Neural cell (in vitro differentiated cells): ENCODE measurements at regions not wholly inside any gene's neighbourhood (a gene's known extent, or its start where the extent isn't known, plus 50 kb on each side); places are given as distances from the start of the nearest gene placed in this dataset.

ENCODE experiments used
- H2AFZ ChIP-seq: fragments of 200-600, 300-800 bp; sonication (generic), shearing (Covaris generic); 2 replicates; pipeline ENCODE4 v1.6.0; 2014; ENCODE audit warnings: low read depth, mild to moderate bottlenecking, antibody characterized with exemption, low read length, moderate library complexity
- H3F3A ChIP-seq: fragments of 200-600 bp; shearing (Covaris generic); 2 replicates; pipeline ENCODE4 v1.6.1; 2016; ENCODE audit warnings: mild to moderate bottlenecking, moderate library complexity, mixed read lengths, antibody characterized with exemption, low read length; ENCODE audit not compliant: insufficient read depth, poor library complexity, severe bottlenecking
- H3K27ac ChIP-seq: fragments of 200-600, 300-800 bp; sonication (generic), shearing (Covaris generic); 2 replicates; pipeline ENCODE4 v1.5.1; 2014; ENCODE audit warnings: mild to moderate bottlenecking, low read length, moderate library complexity
- H3K27me3 ChIP-seq: fragments of 300-800, 200-600 bp; sonication (generic), shearing (Covaris generic); 2 replicates; pipeline ENCODE4 v1.6.0; 2014; ENCODE audit warnings: mild to moderate bottlenecking, low read depth, low read length, moderate library complexity; ENCODE audit not compliant: insufficient read depth
- H3K36me3 ChIP-seq: fragments of 300-800, 200-600 bp; sonication (generic), shearing (Covaris generic); 2 replicates; pipeline ENCODE4 v1.5.1; 2014; ENCODE audit warnings: mild to moderate bottlenecking, antibody characterized with exemption, low read length, moderate library complexity; ENCODE audit not compliant: insufficient read depth
- H3K4me2 ChIP-seq: fragments of 300-800, 200-600 bp; sonication (generic), shearing (Covaris generic); 2 replicates; pipeline ENCODE4 v1.6.0; 2014; ENCODE audit warnings: mild to moderate bottlenecking, low read length
- H3K4me3 ChIP-seq: fragments of 300-800, 200-600 bp; sonication (generic), shearing (Covaris generic); 2 replicates; pipeline ENCODE4 v1.5.1; 2014; ENCODE audit warnings: mild to moderate bottlenecking, low read length, moderate library complexity
- H3K79me2 ChIP-seq: fragments of 200-600 bp; shearing (Covaris generic); replicated peaks from 2 replicates; pipeline ENCODE4 v1.6.0; 2014; ENCODE audit warnings: mild to moderate bottlenecking, low read length, moderate library complexity; ENCODE audit not compliant: insufficient read depth
- H3K9ac ChIP-seq: fragments of 300-800, 200-600 bp; sonication (generic), shearing (Covaris generic); 2 replicates; pipeline ENCODE4 v1.6.1; 2016; ENCODE audit warnings: mild to moderate bottlenecking, low read length, mixed read lengths
- H3K9me2 ChIP-seq: fragments of 200-600 bp; shearing (Covaris generic); 2 replicates; pipeline ENCODE4 v1.6.1; 2016; ENCODE audit warnings: mild to moderate bottlenecking, low read length, mixed read lengths; ENCODE audit not compliant: insufficient read depth
- H3K9me3 ChIP-seq: fragments of 200-600, 300-800 bp; sonication (generic), shearing (Covaris generic); 2 replicates; pipeline ENCODE4 v1.6.1; 2016; ENCODE audit warnings: mild to moderate bottlenecking, mixed run types, low read length, moderate library complexity, mixed read lengths
- H4K20me1 ChIP-seq: fragments of 200-600 bp; shearing (Covaris generic); 2 replicates; pipeline ENCODE4 v1.6.1; 2016; ENCODE audit warnings: mild to moderate bottlenecking, mixed run types; ENCODE audit not compliant: insufficient read depth
- CTCF ChIP-seq: fragments of 450-650 bp; IDR thresholded peaks from 2 replicates; pipeline ENCODE4 v1.5.1; 2014; ENCODE audit warnings: antibody characterized with exemption, mild to moderate bottlenecking, moderate library complexity; ENCODE audit not compliant: poor library complexity, severe bottlenecking
- EP300 ChIP-seq: fragments of 450-650 bp; conservative IDR thresholded peaks from 2 replicates; pipeline ENCODE4 v1.6.1; 2014; ENCODE audit warnings: antibody characterized with exemption, mild to moderate bottlenecking, moderate library complexity; ENCODE audit not compliant: poor library complexity, severe bottlenecking
- EZH2 ChIP-seq: fragments of 200-600, 300-800 bp; shearing (Covaris generic), sonication (generic); IDR thresholded peaks from 2 replicates; pipeline ENCODE4 v1.6.1; 2014; ENCODE audit warnings: antibody characterized with exemption, low read length, borderline replicate concordance, mild to moderate bottlenecking; ENCODE audit not compliant: insufficient read depth, poor library complexity, severe bottlenecking
- MXI1 ChIP-seq: fragments of 450-650 bp; conservative IDR thresholded peaks from 2 replicates; pipeline ENCODE4 v1.6.1; 2014; ENCODE audit warnings: antibody characterized with exemption, mild to moderate bottlenecking; ENCODE audit not compliant: poor library complexity, severe bottlenecking
- POLR2AphosphoS5 ChIP-seq: IDR thresholded peaks from 2 replicates; pipeline ENCODE4 v1.6.1; 2012
- RAD21 ChIP-seq: fragments of 450-650 bp; conservative IDR thresholded peaks from 2 replicates; pipeline ENCODE4 v1.6.1; 2014; ENCODE audit warnings: antibody characterized with exemption, mild to moderate bottlenecking, moderate library complexity
- SMC3 ChIP-seq: fragments of 450-650 bp; conservative IDR thresholded peaks from 2 replicates; pipeline ENCODE4 v1.6.1; 2014; ENCODE audit warnings: antibody characterized with exemption, mild to moderate bottlenecking, moderate library complexity; ENCODE audit not compliant: poor library complexity
- TAF1 ChIP-seq: IDR thresholded peaks from 2 replicates; pipeline ENCODE4 v1.6.1; 2012; ENCODE audit warnings: low read depth
- TF ChIP-seq, protein P1 (sequence below): IDR thresholded peaks from 2 replicates; pipeline ENCODE4 v1.6.1; 2012; ENCODE audit warnings: borderline replicate concordance

GRCh38 chr13:109670776-109671175, 115.6 kb downstream of the IRS2 start:
- H3K27ac ChIP-seq, result no peak overlapping the region
- H3K36me3 ChIP-seq, result no peaks in the 10 kb centered on the region
- no peaks in the 10 kb centered on the region for H3K27me3 ChIP-seq
- H3K9me2 ChIP-seq, result no peaks in the 10 kb centered on the region
- no peaks in the 10 kb centered on the region for H3K9me3 ChIP-seq
- H2AFZ ChIP-seq, result no peak overlapping the region
- no peak for TF ChIP-seq EP300
- TF ChIP-seq EZH2, result no peak
- no peak overlapping the region for H3K4me3 ChIP-seq
- H3K79me2 ChIP-seq, result no peaks in the 10 kb centered on the region
- H3K9ac ChIP-seq, result no peak overlapping the region
- no peaks in the 10 kb centered on the region for H4K20me1 ChIP-seq
- no peak overlapping the region for H3K4me2 ChIP-seq
- no peaks in the 10 kb centered on the region for H3F3A ChIP-seq

DNA sequence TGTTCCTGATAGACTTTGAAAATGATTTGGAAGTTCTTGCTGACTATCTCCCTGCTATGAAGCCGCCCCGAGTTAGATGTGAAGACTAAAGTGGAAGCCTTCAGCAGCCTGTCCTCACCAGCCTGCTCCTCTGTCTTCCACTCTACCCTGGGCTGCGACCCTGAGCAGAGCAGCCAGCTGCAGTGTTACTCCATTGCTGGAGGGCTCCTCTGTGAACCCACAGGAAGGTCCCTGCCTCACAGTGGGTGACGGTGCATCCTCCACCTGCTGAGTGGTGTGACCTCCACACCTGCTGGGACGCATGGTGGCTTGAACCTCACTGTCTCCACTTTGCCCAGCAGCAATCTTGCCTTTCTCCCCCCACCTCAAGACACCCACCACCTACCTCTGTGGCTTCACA, 116.4 kb downstream of the IRS2 start:
- H3K4me3 ChIP-seq, result no peak overlapping the region
- no peaks in the 10 kb centered on the region for H3K9me2 ChIP-seq
- H2AFZ ChIP-seq, result no peak overlapping the region
- no peak overlapping the region for H3K27ac ChIP-seq
- H3K79me2 ChIP-seq, result no peaks in the 10 kb centered on the region
- H3K36me3 ChIP-seq, result no peaks in the 10 kb centered on the region
- no peaks in the 10 kb centered on the region for H3K9me3 ChIP-seq
- H3K27me3 ChIP-seq, result no peaks in the 10 kb centered on the region
- no peak overlapping the region for H3K9ac ChIP-seq
- TF ChIP-seq EP300, result no peak
- H3F3A ChIP-seq, result no peaks in the 10 kb centered on the region
- H4K20me1 ChIP-seq, result no peaks in the 10 kb centered on the region
- H3K4me2 ChIP-seq, result no peak overlapping the region

- H3K27me3 ChIP-seq, result no peaks in the 10 kb centered on the region
- H3K79me2 ChIP-seq, result no peaks in the 10 kb centered on the region
- H3K9ac ChIP-seq, result no peak overlapping the region
- no peaks in the 10 kb centered on the region for H3K9me3 ChIP-seq
- H3K4me3 ChIP-seq, result no peak overlapping the region
- H3K4me2 ChIP-seq, result no peak overlapping the region
- H2AFZ ChIP-seq, result no peak overlapping the region
- no peak overlapping the region for H3K27ac ChIP-seq
- TF ChIP-seq RAD21 (no peak), EZH2 (no peak), SMC3 (no peak), POLR2AphosphoS5 (no peak), TAF1 (no peak), MXI1 (no peak), CTCF (no peak), EP300 (no peak)
- TF ChIP-seq, protein P1, sequence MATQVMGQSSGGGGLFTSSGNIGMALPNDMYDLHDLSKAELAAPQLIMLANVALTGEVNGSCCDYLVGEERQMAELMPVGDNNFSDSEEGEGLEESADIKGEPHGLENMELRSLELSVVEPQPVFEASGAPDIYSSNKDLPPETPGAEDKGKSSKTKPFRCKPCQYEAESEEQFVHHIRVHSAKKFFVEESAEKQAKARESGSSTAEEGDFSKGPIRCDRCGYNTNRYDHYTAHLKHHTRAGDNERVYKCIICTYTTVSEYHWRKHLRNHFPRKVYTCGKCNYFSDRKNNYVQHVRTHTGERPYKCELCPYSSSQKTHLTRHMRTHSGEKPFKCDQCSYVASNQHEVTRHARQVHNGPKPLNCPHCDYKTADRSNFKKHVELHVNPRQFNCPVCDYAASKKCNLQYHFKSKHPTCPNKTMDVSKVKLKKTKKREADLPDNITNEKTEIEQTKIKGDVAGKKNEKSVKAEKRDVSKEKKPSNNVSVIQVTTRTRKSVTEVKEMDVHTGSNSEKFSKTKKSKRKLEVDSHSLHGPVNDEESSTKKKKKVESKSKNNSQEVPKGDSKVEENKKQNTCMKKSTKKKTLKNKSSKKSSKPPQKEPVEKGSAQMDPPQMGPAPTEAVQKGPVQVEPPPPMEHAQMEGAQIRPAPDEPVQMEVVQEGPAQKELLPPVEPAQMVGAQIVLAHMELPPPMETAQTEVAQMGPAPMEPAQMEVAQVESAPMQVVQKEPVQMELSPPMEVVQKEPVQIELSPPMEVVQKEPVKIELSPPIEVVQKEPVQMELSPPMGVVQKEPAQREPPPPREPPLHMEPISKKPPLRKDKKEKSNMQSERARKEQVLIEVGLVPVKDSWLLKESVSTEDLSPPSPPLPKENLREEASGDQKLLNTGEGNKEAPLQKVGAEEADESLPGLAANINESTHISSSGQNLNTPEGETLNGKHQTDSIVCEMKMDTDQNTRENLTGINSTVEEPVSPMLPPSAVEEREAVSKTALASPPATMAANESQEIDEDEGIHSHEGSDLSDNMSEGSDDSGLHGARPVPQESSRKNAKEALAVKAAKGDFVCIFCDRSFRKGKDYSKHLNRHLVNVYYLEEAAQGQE, result no peak
- H3K36me3 ChIP-seq, result no peaks in the 10 kb centered on the region
- H3F3A ChIP-seq, result no peaks in the 10 kb centered on the region
- no peaks in the 10 kb centered on the region for H3K9me2 ChIP-seq
- H4K20me1 ChIP-seq, result no peaks in the 10 kb centered on the region
Measured at GRCh38 chr13:109669234-109669612, 117.2 kb downstream of the IRS2 start.
